GM23338 (cell line): ENCODE measurements at regions not wholly inside any gene's neighbourhood (a gene's known extent, or its start where the extent isn't known, plus 50 kb on each side); places are given as distances from the start of the nearest gene placed in this dataset.

Experiments
- ATAC-seq: fragments of 200-7000 bp; cut with Tn5 transposase; 3 replicates; pipeline ENCODE4 v1.9.1; 2020
- DNase-seq: peaks from one replicate; pipeline ENCODE4 v3.0.0-alpha.2; 2015; ENCODE audit warnings: low spot score
- H2AFZ ChIP-seq: fragments of 200-600 bp; sonication (generic); 2 replicates; pipeline ENCODE4 v1.8.0; 2016; ENCODE audit warnings: antibody characterized with exemption, mild to moderate bottlenecking, moderate library complexity
- H3F3A ChIP-seq: fragments of 200-600 bp; sonication (generic); replicated peaks from 2 replicates; pipeline ENCODE4 v1.8.0; 2017; ENCODE audit warnings: antibody characterized with exemption, mixed run types, low read depth
- H3K27ac ChIP-seq: fragments of 200-600 bp; sonication (generic); 2 replicates; pipeline ENCODE4 v1.6.1; 2016; ENCODE audit warnings: low read depth
- H3K27me3 ChIP-seq: fragments of 200-600 bp; sonication (generic); 2 replicates; pipeline ENCODE4 v1.8.0; 2016; ENCODE audit warnings: mild to moderate bottlenecking, mixed run types, moderate library complexity; ENCODE audit not compliant: insufficient read depth
- H3K36me3 ChIP-seq: fragments of 200-600 bp; sonication (generic); 2 replicates; pipeline ENCODE4 v1.8.0; 2016; ENCODE audit warnings: mild to moderate bottlenecking; ENCODE audit not compliant: insufficient read depth
- H3K4me1 ChIP-seq: fragments of 200-600 bp; sonication (generic); 2 replicates; pipeline ENCODE4 v1.8.0; 2016; ENCODE audit warnings: mild to moderate bottlenecking, moderate library complexity; ENCODE audit not compliant: insufficient read depth
- H3K4me2 ChIP-seq: fragments of 200-600 bp; sonication (generic); 2 replicates; pipeline ENCODE4 v1.7.1; 2017; ENCODE audit warnings: mixed run types
- H3K4me3 ChIP-seq: fragments of 200-600 bp; sonication (generic); 2 replicates; pipeline ENCODE4 v1.6.1; 2016; ENCODE audit warnings: mixed run types
- H3K79me2 ChIP-seq: fragments of 200-600 bp; sonication (generic); replicated peaks from 2 replicates; pipeline ENCODE4 v1.8.0; 2017; ENCODE audit warnings: mild to moderate bottlenecking; ENCODE audit not compliant: insufficient read depth
- H3K9me2 ChIP-seq: fragments of 200-600 bp; sonication (generic); 2 replicates; pipeline ENCODE4 v1.8.0; 2017; ENCODE audit not compliant: insufficient read depth
- H4K20me1 ChIP-seq: fragments of 200-600 bp; sonication (generic); replicated peaks from 2 replicates; pipeline ENCODE4 v1.8.0; 2017; ENCODE audit warnings: mild to moderate bottlenecking; ENCODE audit not compliant: insufficient read depth
- H3K27ac Mint-ChIP-seq: 2 replicates; pipeline ENCODE4 v1.8.0; 2020; ENCODE audit warnings: inconsistent platforms, mild to moderate bottlenecking, moderate library complexity, mixed read lengths
- H3K27me3 Mint-ChIP-seq: 3 replicates; pipeline ENCODE4 v1.8.0; 2022; ENCODE audit warnings: low read depth, mild to moderate bottlenecking, moderate library complexity, mixed read lengths, inconsistent platforms; ENCODE audit not compliant: insufficient read depth, poor library complexity
- H3K36me3 Mint-ChIP-seq: 3 replicates; pipeline ENCODE4 v1.8.0; 2021; ENCODE audit warnings: low read depth, mild to moderate bottlenecking, inconsistent platforms, moderate library complexity, mixed read lengths
- H3K4me1 Mint-ChIP-seq: 3 replicates; pipeline ENCODE4 v1.8.0; 2020; ENCODE audit warnings: mild to moderate bottlenecking, inconsistent platforms, mixed read lengths
- H3K4me3 Mint-ChIP-seq: 3 replicates; pipeline ENCODE4 v1.8.0; 2021; ENCODE audit warnings: moderate library complexity, mild to moderate bottlenecking, inconsistent platforms, mixed read lengths
- H3K9me3 Mint-ChIP-seq: 3 replicates; pipeline ENCODE4 v1.8.0; 2020; ENCODE audit warnings: moderate library complexity, mild to moderate bottlenecking, inconsistent platforms, mixed read lengths
- CREB1 ChIP-seq: fragments of 250-450 bp; sonication (Bioruptor Pico); IDR thresholded peaks from 2 replicates; pipeline ENCODE4 v1.5.0; 2020; ENCODE audit warnings: low read depth, mild to moderate bottlenecking, moderate library complexity
- EZH2phosphoT487 ChIP-seq: fragments of 200-600 bp; sonication (generic); IDR thresholded peaks from one replicate; pipeline ENCODE4 v1.8.1; 2018; ENCODE audit warnings: antibody characterized with exemption; ENCODE audit not compliant: unreplicated experiment
- JUNB ChIP-seq: IDR thresholded peaks from one replicate; pipeline ENCODE4 v1.6.1; 2016; ENCODE audit warnings: antibody characterized with exemption; ENCODE audit not compliant: unreplicated experiment
- STAT1 ChIP-seq: IDR thresholded peaks from one replicate; pipeline ENCODE4 v1.6.1; 2016; ENCODE audit warnings: antibody characterized with exemption; ENCODE audit not compliant: unreplicated experiment
- ZNF114 ChIP-seq: fragments of 250-450 bp; sonication (Bioruptor Pico); IDR thresholded peaks from 2 replicates; pipeline ENCODE4 v1.5.0; 2020; ENCODE audit warnings: mild to moderate bottlenecking, moderate library complexity
- TF ChIP-seq, protein P1 (sequence below): fragments of 250-450 bp; sonication (Bioruptor Pico); IDR thresholded peaks from 2 replicates; pipeline ENCODE4 v1.5.0; 2020; ENCODE audit warnings: mild to moderate bottlenecking, moderate library complexity
- TF ChIP-seq, protein P2 (sequence below): IDR thresholded peaks from 2 replicates; pipeline ENCODE4 v1.6.1; 2016; ENCODE audit warnings: antibody characterized with exemption
- TF ChIP-seq, protein P3 (sequence below), 2 experiments: fragments of 200-600 bp in 1 of 2; sonication (generic) in 1 of 2; conservative IDR thresholded peaks; 2 replicates each; pipeline versions ENCODE4 v1.5.1 to v1.6.1; 2016 to 2017; ENCODE audit warnings: antibody characterized with exemption in 2 of 2, low read depth in 2 of 2, mild to moderate bottlenecking in 2 of 2, moderate library complexity in 1 of 2
- TF ChIP-seq, protein P4 (sequence below): IDR thresholded peaks from one replicate; pipeline ENCODE4 v1.6.1; 2018; ENCODE audit warnings: antibody characterized with exemption; ENCODE audit not compliant: unreplicated experiment

DNA sequence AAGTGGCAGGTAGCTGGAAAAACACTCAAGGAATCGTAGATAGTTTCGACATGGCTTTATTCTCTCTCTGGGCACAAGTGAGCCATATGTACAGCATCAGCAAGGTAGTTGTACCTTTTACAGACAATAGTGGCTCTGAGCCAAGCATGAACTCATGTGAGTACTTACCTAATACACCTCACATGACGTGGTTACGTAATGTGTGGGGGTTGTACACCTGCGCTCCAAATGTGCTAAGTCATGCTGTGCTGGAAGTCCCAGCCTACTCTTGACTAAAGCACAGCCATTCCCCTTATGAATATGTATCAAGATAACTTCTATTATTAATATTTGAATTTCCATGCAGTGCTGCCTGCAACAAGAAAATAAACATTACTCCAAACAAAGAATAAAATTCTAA lies 78.8 kb upstream of the HMGN3 start:
- Histone ChIP-seq H3K27me3 (no peaks in the 10 kb centered on the region), H3K9me2 (peaks cover 6% of the 10 kb centered on the region; the same call in 1 of the 2 replicates), H3K4me3 (no peak overlapping the region), H3K27ac (no peak overlapping the region), H3K36me3 (no peaks in the 10 kb centered on the region), H4K20me1 (no peaks in the 10 kb centered on the region), H3F3A (no peaks in the 10 kb centered on the region), H3K79me2 (no peaks in the 10 kb centered on the region), H3K4me2 (no peak overlapping the region), H3K4me1 (no peaks in the 10 kb centered on the region), H2AFZ (no peak overlapping the region)
- Mint-ChIP-seq H3K27me3 (no peaks in the 10 kb centered on the region), H3K4me1 (no peaks in the 10 kb centered on the region), H3K36me3 (no peaks in the 10 kb centered on the region), H3K9me3 (peaks cover 19% of the 10 kb centered on the region), H3K4me3 (no peak overlapping the region), H3K27ac (no peak overlapping the region)
- ATAC-seq (no peak), DNase-seq (peak; percentile 17)
- TF ChIP-seq ZNF114 (CRISPR knock-in tag) (no peak), JUNB (no peak)

DNA sequence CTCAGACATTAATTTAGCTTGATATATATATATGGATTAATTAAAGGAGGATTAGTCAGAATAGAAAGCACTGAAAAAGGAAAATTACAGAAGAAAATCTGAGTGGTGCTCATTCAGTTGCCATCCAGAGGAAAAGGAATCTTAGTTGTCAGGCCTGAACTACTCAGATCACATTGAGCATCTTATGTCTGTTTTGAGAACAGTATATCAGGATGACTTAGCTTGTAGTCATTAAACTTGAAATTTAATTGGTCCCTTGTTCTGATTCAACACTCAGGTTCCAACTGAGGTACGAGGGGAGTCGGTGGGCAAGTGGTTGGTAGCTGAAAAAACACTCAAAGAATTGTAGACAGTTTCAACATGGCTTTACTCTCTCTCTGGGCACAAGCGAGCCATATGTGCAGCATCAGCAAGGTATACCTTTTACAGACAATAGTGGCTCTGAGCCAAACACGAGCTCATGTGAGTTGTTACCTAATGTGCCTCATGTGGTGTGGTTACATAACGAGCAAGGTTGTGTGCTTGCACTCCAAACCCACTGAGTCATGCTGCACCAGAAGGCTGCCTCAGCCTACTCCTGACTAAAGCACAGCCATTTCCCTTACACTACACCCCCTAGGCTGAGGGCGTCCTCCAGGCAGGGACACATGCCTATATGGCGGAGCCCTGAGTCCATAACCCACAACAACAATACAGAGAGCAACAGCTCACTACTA lies 73.0 kb upstream of the HMGN3 start:
- H3K36me3 Mint-ChIP-seq: no peaks in the 10 kb centered on the region
- ATAC-seq (no peak), DNase-seq (no peak)
- Histone ChIP-seq H3K4me1 (no peaks in the 10 kb centered on the region), H2AFZ (no peak overlapping the region), H3K27ac (no peak overlapping the region), H3F3A (no peaks in the 10 kb centered on the region), H3K4me3 (no peak overlapping the region), H3K27me3 (no peaks in the 10 kb centered on the region), H3K9me2 (peaks cover 12% of the 10 kb centered on the region), H3K79me2 (no peaks in the 10 kb centered on the region), H3K36me3 (no peaks in the 10 kb centered on the region), H4K20me1 (no peaks in the 10 kb centered on the region), H3K4me2 (no peak overlapping the region)
- no peaks in the 10 kb centered on the region for H3K27me3 Mint-ChIP-seq
- H3K9me3 Mint-ChIP-seq: peaks cover 6% of the 10 kb centered on the region
- no peak overlapping the region for H3K27ac Mint-ChIP-seq
- H3K4me1 Mint-ChIP-seq: peaks cover 4% of the 10 kb centered on the region; the same call in 2 of the 3 replicates
- H3K4me3 Mint-ChIP-seq: no peak overlapping the region
- TF ChIP-seq, protein P1, sequence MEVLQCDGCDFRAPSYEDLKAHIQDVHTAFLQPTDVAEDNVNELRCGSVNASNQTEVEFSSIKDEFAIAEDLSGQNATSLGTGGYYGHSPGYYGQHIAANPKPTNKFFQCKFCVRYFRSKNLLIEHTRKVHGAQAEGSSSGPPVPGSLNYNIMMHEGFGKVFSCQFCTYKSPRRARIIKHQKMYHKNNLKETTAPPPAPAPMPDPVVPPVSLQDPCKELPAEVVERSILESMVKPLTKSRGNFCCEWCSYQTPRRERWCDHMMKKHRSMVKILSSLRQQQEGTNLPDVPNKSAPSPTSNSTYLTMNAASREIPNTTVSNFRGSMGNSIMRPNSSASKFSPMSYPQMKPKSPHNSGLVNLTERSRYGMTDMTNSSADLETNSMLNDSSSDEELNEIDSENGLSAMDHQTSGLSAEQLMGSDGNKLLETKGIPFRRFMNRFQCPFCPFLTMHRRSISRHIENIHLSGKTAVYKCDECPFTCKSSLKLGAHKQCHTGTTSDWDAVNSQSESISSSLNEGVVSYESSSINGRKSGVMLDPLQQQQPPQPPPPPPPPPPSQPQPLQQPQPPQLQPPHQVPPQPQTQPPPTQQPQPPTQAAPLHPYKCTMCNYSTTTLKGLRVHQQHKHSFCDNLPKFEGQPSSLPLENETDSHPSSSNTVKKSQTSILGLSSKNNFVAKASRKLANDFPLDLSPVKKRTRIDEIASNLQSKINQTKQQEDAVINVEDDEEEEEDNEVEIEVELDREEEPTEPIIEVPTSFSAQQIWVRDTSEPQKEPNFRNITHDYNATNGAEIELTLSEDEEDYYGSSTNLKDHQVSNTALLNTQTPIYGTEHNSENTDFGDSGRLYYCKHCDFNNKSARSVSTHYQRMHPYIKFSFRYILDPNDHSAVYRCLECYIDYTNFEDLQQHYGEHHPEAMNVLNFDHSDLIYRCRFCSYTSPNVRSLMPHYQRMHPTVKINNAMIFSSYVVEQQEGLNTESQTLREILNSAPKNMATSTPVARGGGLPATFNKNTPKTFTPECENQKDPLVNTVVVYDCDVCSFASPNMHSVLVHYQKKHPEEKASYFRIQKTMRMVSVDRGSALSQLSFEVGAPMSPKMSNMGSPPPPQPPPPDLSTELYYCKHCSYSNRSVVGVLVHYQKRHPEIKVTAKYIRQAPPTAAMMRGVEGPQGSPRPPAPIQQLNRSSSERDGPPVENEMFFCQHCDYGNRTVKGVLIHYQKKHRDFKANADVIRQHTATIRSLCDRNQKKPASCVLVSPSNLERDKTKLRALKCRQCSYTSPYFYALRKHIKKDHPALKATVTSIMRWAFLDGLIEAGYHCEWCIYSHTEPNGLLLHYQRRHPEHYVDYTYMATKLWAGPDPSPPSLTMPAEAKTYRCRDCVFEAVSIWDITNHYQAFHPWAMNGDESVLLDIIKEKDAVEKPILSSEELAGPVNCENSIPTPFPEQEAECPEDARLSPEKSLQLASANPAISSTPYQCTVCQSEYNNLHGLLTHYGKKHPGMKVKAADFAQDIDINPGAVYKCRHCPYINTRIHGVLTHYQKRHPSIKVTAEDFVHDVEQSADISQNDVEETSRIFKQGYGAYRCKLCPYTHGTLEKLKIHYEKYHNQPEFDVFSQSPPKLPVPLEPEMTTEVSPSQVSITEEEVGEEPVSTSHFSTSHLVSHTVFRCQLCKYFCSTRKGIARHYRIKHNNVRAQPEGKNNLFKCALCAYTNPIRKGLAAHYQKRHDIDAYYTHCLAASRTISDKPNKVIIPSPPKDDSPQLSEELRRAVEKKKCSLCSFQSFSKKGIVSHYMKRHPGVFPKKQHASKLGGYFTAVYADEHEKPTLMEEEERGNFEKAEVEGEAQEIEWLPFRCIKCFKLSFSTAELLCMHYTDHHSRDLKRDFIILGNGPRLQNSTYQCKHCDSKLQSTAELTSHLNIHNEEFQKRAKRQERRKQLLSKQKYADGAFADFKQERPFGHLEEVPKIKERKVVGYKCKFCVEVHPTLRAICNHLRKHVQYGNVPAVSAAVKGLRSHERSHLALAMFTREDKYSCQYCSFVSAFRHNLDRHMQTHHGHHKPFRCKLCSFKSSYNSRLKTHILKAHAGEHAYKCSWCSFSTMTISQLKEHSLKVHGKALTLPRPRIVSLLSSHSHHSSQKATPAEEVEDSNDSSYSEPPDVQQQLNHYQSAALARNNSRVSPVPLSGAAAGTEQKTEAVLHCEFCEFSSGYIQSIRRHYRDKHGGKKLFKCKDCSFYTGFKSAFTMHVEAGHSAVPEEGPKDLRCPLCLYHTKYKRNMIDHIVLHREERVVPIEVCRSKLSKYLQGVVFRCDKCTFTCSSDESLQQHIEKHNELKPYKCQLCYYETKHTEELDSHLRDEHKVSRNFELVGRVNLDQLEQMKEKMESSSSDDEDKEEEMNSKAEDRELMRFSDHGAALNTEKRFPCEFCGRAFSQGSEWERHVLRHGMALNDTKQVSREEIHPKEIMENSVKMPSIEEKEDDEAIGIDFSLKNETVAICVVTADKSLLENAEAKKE (CRISPR knock-in tag): no peak
- TF ChIP-seq, protein P2, sequence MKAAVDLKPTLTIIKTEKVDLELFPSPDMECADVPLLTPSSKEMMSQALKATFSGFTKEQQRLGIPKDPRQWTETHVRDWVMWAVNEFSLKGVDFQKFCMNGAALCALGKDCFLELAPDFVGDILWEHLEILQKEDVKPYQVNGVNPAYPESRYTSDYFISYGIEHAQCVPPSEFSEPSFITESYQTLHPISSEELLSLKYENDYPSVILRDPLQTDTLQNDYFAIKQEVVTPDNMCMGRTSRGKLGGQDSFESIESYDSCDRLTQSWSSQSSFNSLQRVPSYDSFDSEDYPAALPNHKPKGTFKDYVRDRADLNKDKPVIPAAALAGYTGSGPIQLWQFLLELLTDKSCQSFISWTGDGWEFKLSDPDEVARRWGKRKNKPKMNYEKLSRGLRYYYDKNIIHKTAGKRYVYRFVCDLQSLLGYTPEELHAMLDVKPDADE: no peak
- TF ChIP-seq, protein P3, sequence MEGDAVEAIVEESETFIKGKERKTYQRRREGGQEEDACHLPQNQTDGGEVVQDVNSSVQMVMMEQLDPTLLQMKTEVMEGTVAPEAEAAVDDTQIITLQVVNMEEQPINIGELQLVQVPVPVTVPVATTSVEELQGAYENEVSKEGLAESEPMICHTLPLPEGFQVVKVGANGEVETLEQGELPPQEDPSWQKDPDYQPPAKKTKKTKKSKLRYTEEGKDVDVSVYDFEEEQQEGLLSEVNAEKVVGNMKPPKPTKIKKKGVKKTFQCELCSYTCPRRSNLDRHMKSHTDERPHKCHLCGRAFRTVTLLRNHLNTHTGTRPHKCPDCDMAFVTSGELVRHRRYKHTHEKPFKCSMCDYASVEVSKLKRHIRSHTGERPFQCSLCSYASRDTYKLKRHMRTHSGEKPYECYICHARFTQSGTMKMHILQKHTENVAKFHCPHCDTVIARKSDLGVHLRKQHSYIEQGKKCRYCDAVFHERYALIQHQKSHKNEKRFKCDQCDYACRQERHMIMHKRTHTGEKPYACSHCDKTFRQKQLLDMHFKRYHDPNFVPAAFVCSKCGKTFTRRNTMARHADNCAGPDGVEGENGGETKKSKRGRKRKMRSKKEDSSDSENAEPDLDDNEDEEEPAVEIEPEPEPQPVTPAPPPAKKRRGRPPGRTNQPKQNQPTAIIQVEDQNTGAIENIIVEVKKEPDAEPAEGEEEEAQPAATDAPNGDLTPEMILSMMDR (conservative IDR thresholded peaks at IDR 0.05; ENCODE audit: low read depth in 2 of 2): no peak
- TF ChIP-seq STAT1 (no peak), EZH2phosphoT487 (no peak), CREB1 (no peak)
- TF ChIP-seq, protein P4, sequence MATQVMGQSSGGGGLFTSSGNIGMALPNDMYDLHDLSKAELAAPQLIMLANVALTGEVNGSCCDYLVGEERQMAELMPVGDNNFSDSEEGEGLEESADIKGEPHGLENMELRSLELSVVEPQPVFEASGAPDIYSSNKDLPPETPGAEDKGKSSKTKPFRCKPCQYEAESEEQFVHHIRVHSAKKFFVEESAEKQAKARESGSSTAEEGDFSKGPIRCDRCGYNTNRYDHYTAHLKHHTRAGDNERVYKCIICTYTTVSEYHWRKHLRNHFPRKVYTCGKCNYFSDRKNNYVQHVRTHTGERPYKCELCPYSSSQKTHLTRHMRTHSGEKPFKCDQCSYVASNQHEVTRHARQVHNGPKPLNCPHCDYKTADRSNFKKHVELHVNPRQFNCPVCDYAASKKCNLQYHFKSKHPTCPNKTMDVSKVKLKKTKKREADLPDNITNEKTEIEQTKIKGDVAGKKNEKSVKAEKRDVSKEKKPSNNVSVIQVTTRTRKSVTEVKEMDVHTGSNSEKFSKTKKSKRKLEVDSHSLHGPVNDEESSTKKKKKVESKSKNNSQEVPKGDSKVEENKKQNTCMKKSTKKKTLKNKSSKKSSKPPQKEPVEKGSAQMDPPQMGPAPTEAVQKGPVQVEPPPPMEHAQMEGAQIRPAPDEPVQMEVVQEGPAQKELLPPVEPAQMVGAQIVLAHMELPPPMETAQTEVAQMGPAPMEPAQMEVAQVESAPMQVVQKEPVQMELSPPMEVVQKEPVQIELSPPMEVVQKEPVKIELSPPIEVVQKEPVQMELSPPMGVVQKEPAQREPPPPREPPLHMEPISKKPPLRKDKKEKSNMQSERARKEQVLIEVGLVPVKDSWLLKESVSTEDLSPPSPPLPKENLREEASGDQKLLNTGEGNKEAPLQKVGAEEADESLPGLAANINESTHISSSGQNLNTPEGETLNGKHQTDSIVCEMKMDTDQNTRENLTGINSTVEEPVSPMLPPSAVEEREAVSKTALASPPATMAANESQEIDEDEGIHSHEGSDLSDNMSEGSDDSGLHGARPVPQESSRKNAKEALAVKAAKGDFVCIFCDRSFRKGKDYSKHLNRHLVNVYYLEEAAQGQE: no peak
